GM18909 (cell line): ENCODE measurements at regions not wholly inside any gene's neighbourhood (a gene's known extent, or its start where the extent isn't known, plus 50 kb on each side); places are given as distances from the start of the nearest gene placed in this dataset.
"Not testable (repeated sequence)": the region's sequence is repeated elsewhere in the genome, so short reads cannot be mapped to it uniquely, and the experiment has no call there.

Source experiments
- ATAC-seq: cut with Tn5 transposase; IDR thresholded peaks from one replicate; pipeline ENCODE4 v1.9.1; 2021; ENCODE audit warnings: mild to moderate bottlenecking; ENCODE audit not compliant: unreplicated experiment, poor library complexity

DNA sequence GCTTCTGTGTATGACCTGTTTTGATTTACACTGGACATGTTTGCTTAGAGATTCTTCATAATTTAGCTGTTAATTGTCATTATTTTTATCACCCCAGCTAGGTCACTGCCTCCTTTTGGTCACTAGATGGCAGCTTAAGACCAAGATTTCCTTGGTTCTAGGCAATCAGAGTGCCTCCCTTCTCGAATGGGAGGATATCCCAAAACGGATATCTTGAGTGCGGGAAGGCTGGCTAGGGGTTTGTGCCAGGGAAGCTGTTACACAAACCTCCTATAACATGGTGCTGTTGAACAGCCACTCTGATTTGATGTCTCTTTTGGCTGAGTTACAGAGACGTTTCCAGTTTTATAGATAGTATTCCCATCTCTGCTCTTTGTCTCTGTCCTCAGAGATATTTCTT, 283.5 kb downstream of the S1PR1 start:
- ATAC-seq = peak; percentile 96

- no peak for ATAC-seq
Measured at GRCh38 chr1:101522486-101522885, 285.7 kb downstream of the S1PR1 start.

DNA sequence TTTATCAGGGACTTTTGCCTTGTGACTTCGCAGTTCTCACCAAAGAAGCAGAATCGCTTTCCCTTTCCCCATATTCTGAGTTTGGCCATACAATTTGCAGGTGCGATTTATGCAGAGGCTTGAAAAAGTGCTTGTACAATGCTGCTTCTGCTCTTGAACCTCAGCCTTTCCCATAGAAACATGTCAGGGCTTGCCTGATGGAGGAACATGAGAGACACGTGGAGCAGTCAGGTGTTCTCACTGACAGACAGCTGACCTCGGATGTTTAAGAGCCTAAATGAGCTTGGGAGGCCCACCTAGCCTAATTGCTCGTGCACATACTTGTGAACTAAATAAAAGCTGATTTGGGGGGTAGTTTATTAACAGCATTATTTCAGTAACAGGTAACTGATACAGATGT, 290.0 kb downstream of the S1PR1 start:
- ATAC-seq = no peak

DNA sequence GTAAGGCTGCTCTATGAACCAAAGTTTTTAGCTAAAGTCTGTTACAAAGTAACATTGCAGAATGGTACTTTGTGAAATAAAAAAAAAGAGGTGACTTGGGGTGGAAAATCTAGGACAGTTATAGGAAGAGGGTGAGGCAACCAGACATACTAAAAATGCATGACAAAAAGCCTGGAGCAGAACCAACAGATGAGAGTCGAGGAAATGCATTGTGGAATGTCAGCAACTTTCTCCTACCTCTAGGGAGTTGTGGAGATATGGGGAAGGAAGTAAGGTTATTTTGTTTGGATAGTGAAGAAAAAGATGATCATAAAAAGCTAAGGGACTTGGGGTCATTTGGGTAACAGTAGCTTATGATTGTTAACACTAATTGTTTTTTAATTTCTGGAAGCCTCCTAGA, 295.6 kb downstream of the S1PR1 start:
- no peak for ATAC-seq

GRCh38 chr1:101540161-101540560, 303.3 kb downstream of the S1PR1 start:
- no peak for ATAC-seq

DNA sequence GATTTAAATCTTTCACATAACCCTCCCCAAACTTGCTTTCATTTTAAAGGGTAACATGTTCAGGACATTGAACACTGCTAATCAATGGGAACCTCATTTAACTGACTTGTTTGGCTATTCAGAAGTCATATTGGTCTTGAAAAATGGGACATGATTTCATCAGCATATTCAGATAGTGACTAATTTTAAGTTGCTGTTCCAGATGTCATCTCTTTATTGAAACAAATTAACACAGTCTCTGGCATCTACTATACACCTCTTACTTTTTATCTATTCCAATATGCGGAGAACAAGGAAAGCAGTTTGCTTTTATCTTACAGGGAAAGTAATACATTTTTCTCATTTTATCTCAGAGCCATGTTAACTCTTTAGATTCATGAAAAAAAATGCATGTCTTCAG, 310.1 kb downstream of the S1PR1 start:
- ATAC-seq = no peak

DNA sequence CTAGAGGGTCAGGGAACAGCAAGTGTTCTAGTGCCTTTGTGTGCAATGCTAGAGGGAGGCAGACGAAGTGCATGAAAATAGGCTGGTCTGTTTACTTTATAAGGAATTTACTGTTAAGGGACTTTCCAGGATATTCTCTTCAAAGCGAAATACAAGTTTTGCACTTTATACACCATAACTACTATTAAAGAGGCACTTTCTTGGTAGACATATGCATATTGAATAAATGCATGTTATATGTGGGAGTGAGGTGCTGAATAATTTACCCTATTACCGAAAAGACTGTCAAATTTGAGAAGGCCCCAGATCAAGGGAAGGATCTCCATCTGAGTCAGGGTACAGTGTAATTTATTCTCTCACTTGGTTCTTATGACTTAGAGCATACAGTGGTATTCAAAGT, 310.5 kb downstream of the S1PR1 start:
- ATAC-seq = no peak

GRCh38 chr1:101548376-101548775, 311.6 kb downstream of the S1PR1 start:
- ATAC-seq = no peak

- no peak for ATAC-seq
Measured at GRCh38 chr1:101550581-101550980, 313.8 kb downstream of the S1PR1 start.

DNA sequence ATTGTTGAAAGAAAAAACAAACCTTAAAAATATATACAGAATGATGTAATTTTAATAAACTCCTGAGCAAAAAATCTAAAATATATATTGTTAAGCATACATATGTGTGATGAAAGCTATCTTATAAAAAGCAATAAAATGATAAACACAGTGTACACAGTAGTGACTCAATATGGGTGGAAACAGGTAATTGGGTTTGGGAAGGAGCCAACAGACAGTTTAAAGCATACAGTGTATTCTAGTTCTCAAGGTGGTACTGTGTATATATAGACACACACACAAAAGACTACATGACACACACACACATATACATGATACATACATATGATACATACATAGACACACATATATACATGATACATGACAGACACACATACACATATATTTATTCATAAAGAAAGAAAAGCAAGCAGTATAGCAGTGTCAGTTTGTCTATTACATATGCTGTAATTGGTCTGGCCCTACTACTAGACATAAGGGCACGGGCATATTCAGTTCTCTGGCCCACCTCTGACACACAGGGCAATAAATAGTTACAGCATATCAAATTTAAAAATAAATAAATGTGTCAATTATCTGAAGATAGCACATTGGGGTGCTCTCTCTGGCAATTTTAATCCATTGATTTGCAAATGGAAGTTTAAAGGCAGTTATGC, 330.2 kb downstream of the S1PR1 start:
- ATAC-seq = no peak

DNA sequence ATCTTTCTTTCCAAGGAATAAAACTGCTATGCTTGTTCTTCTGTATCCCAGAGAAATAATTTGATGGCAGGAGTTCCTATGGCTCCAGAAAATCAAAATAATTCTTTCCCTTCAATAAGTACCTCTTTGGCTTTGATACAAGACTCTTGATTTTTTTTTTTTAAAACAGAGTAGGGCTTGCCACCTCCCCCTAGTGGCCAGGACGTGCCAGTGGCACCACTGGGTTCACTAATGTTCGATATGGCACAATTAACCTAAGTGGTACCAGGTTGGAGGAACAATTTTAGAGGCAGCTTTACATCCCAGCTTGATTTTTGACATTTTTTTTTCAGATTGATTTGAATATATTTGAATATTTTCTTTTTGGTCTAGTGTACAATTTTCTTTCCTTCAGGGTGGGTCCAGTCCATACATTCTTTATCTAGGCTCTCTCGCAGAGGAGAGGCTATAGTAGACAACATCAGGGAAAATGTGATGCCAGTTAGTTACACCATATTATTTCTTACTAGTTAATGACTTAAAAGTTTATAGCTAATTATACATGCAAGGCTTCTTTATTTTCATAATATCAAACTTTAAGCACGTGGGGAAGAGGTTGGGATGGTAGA, 330.9 kb downstream of the S1PR1 start:
- peak; percentile 97 for ATAC-seq

GRCh38 chr1:101587741-101588140, 350.9 kb downstream of the S1PR1 start:
- ATAC-seq = no peak

GRCh38 chr1:101588677-101589076, 351.9 kb downstream of the S1PR1 start:
- ATAC-seq = no peak

GRCh38 chr1:101592845-101593244, 356.0 kb downstream of the S1PR1 start:
- ATAC-seq = no peak

- no peak for ATAC-seq
Measured at GRCh38 chr1:101595881-101596374, 359.1 kb downstream of the S1PR1 start.

- ATAC-seq = not testable (repeated sequence)
Measured at GRCh38 chr1:101600615-101601014, 363.8 kb downstream of the S1PR1 start.

GRCh38 chr1:101603726-101604125, 366.9 kb downstream of the S1PR1 start:
- ATAC-seq = no peak

DNA sequence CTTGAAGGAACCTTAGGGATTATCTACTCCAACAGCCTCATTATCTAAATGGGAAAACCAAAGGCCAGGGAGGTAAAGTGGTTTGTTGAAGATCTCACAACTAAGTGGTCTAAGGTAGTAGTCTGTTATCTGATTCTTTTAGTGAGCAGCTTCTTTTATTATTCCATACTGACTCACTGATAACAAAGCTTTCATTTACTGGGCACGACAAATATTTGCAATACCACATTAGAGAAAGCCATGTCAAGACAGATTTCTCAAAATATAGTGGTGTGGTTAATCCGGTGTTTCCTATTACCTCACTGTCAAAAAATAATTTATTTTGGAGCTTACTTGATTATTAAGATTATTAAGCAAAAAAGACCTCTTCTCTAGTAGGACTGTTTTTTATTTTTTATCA, 369.1 kb downstream of the S1PR1 start:
- ATAC-seq = no peak

DNA sequence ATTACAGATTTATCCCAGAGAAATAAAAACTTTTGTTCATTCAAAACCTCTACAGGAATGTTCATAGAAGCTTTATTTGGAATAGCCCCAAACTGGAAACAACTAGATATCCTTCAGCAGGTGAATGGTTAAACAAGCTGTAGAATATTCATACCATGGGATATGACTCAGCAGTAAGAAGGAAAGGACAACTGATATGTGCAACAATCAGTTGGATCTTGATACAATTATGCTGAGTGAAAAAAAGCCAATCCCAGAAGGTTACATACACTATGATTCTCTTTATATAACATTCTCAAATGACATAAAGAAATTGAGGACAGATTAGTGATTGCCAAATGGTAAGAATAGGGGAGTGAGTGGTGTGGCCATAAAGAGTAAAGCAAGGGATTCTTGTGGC, 376.7 kb downstream of the S1PR1 start:
- ATAC-seq = no peak

- no peak for ATAC-seq
Measured at GRCh38 chr1:101618900-101619299, 377.8 kb downstream of the OLFM3 start.

DNA sequence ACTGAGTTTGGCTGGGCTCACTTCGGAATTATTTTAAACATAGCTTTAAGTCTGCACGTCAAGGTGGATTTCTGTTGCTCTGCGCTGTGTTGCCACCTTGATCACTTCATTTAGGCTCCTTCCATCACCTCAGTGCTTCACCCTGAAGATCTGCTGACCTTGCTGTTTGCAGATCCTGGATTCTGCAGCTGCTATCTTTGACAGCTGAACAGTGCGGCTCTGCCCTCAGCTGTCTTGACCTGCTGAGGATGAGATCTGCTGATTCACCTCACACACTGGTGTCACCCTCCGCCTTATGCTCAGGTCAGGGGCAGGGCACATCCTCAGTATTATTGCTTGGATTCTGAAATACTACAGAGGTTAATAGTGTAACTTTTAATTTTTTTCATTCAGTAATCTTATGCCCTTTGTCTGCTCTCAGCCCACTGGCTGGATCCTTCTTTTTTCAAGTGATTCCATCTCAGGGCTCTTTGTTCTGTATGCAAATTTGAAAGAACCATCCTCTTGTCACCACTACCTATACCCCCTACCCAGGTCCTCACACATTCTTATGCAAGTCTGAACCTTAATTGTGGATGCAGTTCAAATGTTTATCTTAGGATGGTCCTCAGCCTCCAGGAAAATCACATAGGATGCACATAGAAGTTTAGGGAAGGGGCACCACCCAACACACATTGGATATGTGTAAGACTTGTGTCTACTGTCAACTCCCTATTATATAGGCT, 364.0 kb downstream of the OLFM3 start:
- ATAC-seq = no peak

GRCh38 chr1:101645810-101646209, 350.9 kb downstream of the OLFM3 start:
- ATAC-seq = no peak
